ENCODE measurements at regions not wholly inside any gene's neighbourhood (a gene's known extent, or its start where the extent isn't known, plus 50 kb on each side); places are given as distances from the start of the nearest gene placed in this dataset.

DNA sequence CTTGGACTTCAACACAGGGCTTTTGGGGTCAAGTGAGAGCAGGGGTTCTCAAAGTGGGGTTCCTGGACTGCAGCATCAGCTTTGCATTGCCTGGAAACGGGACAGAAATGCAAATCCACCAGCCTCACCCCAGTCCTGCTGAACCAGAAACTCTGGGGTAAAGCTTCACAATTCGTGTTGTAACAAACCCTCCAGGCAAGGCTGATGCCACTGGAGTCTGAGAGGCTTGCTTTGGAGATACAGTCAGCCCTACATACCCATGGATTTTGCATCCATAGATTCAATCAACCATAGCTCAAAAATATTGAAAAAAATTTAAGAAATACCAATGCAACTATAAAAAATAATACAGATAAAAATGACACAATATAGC lies 160.4 kb upstream of the ECI2 start:
- H3K27ac ChIP-seq, result no peak overlapping the region
- peaks cover 10% of the 10 kb centered on the region for H3K9me3 ChIP-seq (ENCODE audit: severe bottlenecking)
- no peaks in the 10 kb centered on the region for H3K36me3 ChIP-seq
- peaks cover 65% of the 10 kb centered on the region for H3K27me3 ChIP-seq (ENCODE audit: insufficient read depth, low read depth, severe bottlenecking)
- no peak overlapping the region for H3K4me3 ChIP-seq (ENCODE audit: low read depth, low read length)
- no peak for DNase-seq
- TF ChIP-seq, protein P1, sequence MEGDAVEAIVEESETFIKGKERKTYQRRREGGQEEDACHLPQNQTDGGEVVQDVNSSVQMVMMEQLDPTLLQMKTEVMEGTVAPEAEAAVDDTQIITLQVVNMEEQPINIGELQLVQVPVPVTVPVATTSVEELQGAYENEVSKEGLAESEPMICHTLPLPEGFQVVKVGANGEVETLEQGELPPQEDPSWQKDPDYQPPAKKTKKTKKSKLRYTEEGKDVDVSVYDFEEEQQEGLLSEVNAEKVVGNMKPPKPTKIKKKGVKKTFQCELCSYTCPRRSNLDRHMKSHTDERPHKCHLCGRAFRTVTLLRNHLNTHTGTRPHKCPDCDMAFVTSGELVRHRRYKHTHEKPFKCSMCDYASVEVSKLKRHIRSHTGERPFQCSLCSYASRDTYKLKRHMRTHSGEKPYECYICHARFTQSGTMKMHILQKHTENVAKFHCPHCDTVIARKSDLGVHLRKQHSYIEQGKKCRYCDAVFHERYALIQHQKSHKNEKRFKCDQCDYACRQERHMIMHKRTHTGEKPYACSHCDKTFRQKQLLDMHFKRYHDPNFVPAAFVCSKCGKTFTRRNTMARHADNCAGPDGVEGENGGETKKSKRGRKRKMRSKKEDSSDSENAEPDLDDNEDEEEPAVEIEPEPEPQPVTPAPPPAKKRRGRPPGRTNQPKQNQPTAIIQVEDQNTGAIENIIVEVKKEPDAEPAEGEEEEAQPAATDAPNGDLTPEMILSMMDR (IDR thresholded peaks at IDR 0.05; ENCODE audit: low read depth, low read length), result no peak

- peaks cover 10% of the 10 kb centered on the region for H3K9me3 ChIP-seq (ENCODE audit: severe bottlenecking)
- H3K27ac ChIP-seq, result no peak overlapping the region
- H3K27me3 ChIP-seq (ENCODE audit: insufficient read depth, low read depth, severe bottlenecking), result peaks cover 62% of the 10 kb centered on the region
- no peak overlapping the region for H3K4me3 ChIP-seq (ENCODE audit: low read depth, low read length)
- H3K36me3 ChIP-seq, result no peaks in the 10 kb centered on the region
- TF ChIP-seq, protein P1 (IDR thresholded peaks at IDR 0.05; ENCODE audit: low read depth, low read length), result no peak
- DNase-seq, result no peak
Measured at GRCh38 chr6:4295058-4295782, 159.8 kb upstream of the ECI2 start.

GRCh38 chr6:4294636-4295035 lies 159.3 kb upstream of the ECI2 start:
- Histone ChIP-seq H3K27me3 (ENCODE audit: insufficient read depth, low read depth, severe bottlenecking) (peaks cover 57% of the 10 kb centered on the region), H3K4me3 (ENCODE audit: low read depth, low read length) (no peak overlapping the region), H3K27ac (no peak overlapping the region), H3K36me3 (no peaks in the 10 kb centered on the region), H3K9me3 (ENCODE audit: severe bottlenecking) (peaks cover 10% of the 10 kb centered on the region)
- no peak for DNase-seq
- TF ChIP-seq, protein P1 (IDR thresholded peaks at IDR 0.05; ENCODE audit: low read depth, low read length), result no peak

DNA sequence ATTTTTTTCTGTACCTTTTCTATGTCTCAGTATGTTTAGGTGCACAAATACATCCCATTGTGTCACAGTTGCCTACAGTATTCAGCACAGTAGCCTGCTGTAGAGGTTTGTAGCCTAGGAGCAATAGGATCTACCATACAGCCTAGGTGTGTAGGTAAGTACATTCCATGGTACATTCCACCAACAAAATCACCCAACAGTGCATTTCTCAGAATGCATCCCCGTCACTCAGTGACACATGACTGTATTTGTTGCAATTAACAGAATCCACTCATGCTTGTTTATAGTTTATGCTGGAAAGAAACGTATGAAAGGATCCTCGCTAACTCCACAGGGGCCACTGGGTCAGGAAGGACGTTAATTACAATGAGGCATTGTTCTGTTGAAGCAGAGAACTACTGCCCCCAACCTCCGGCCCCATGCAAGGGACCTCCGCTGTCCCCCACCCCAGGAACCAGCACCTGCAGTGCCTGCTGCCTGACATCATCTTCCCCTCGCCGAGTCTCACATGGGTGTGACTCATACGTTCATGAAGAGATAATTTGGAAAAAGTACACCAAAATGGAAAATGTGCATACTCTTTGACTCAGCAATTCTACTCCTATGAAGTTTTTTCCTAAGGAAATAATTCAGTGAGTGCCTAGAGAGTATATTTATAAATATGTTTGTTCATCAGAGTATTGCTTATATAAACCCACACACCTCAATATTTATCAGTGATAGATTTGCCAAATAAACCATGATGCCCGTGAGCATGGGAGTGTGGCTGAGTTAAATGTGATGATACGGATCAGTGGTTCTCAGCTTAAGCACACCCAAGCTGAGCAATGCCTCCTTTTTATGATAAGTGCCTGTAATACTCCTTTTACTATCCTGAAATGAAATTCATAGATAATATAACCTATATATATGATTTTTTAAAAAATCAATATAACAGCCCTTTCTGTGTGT lies 156.4 kb upstream of the ECI2 start:
- Histone ChIP-seq H3K27me3 (ENCODE audit: insufficient read depth, low read depth, severe bottlenecking) (peaks cover 30% of the 10 kb centered on the region), H3K4me3 (ENCODE audit: low read depth, low read length) (no peak overlapping the region), H3K36me3 (no peaks in the 10 kb centered on the region), H3K27ac (no peak overlapping the region), H3K9me3 (ENCODE audit: severe bottlenecking) (no peaks in the 10 kb centered on the region)
- TF ChIP-seq, protein P1 (IDR thresholded peaks at IDR 0.05; ENCODE audit: low read depth, low read length), result no peak
- DNase-seq, result no peak

DNA sequence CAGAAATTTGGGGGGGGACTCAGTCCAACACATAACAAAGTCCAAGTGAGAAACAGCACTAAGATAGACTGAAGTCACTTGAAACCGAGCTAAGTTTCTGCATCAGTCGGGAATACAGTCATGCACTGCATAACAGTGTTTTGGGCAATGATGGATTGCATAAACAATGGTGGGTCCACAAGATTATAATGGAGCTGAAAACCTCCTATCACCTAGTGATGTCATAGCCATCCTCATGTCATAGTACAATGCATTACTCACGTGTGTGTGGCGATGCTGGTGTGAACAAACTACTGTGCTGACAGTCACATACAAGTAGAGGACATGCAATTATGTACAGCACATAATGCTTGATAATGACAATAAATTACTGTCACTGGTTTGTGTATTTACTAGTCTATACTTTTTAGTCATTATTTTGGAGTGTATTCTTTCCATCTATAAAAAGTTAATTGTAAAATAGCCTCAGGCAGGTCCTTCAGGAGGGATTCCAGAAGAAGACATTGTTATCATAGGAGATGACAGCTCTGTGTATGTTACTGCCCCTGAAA lies 154.5 kb upstream of the ECI2 start:
- H3K36me3 ChIP-seq, result no peaks in the 10 kb centered on the region
- peaks cover 23% of the 10 kb centered on the region for H3K27me3 ChIP-seq (ENCODE audit: insufficient read depth, low read depth, severe bottlenecking)
- DNase-seq, result no peak
- TF ChIP-seq, protein P1 (IDR thresholded peaks at IDR 0.05; ENCODE audit: low read depth, low read length), result no peak
- no peak overlapping the region for H3K4me3 ChIP-seq (ENCODE audit: low read depth, low read length)
- H3K9me3 ChIP-seq (ENCODE audit: severe bottlenecking), result no peaks in the 10 kb centered on the region
- H3K27ac ChIP-seq, result no peak overlapping the region

Data from WERI-Rb-1 (cell line).